Hepatocyte (in vitro differentiated cells): ENCODE measurements at regions not wholly inside any gene's neighbourhood (a gene's known extent, or its start where the extent isn't known, plus 50 kb on each side); places are given as distances from the start of the nearest gene placed in this dataset.

Experiments used
- EZH2 ChIP-seq: fragments of 200-600 bp; sonication (generic); IDR thresholded peaks from 2 replicates; pipeline ENCODE4 v1.6.1; 2016; ENCODE audit warnings: antibody characterized with exemption, mild to moderate bottlenecking, borderline replicate concordance
- EZH2phosphoT487 ChIP-seq: fragments of 200-600 bp; sonication (generic); IDR thresholded peaks from one replicate; pipeline ENCODE4 v1.6.1; 2018; ENCODE audit warnings: antibody characterized with exemption, mild to moderate bottlenecking, low read depth, moderate library complexity; ENCODE audit not compliant: unreplicated experiment, severe bottlenecking
- TF ChIP-seq, protein P1 (sequence below): fragments of 200-600 bp; sonication (generic); IDR thresholded peaks from 2 replicates; pipeline ENCODE4 v1.5.1; 2016; ENCODE audit warnings: antibody characterized with exemption, mild to moderate bottlenecking; ENCODE audit not compliant: poor library complexity

DNA sequence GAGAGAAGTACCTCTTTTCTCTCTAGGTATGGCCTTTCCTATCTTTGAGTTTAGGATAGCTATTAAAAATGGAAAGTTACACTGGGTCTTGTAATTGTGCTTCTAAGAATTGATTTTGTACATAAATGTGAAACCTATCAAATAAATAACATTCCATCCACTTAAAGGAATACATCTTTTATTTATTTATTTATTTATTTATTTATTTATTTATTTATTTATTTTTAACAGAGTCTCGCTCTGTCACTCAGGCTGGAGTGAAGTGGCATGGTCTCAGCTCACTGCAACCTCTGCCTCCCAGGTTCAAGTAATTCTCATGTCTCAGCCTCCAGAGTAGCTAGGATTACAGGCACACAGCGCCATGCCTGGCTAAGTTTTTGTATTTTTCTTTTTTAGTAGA lies 1114.0 kb upstream of the EEF2KMT start:
- no peak for TF ChIP-seq EZH2
- TF ChIP-seq, protein P1, sequence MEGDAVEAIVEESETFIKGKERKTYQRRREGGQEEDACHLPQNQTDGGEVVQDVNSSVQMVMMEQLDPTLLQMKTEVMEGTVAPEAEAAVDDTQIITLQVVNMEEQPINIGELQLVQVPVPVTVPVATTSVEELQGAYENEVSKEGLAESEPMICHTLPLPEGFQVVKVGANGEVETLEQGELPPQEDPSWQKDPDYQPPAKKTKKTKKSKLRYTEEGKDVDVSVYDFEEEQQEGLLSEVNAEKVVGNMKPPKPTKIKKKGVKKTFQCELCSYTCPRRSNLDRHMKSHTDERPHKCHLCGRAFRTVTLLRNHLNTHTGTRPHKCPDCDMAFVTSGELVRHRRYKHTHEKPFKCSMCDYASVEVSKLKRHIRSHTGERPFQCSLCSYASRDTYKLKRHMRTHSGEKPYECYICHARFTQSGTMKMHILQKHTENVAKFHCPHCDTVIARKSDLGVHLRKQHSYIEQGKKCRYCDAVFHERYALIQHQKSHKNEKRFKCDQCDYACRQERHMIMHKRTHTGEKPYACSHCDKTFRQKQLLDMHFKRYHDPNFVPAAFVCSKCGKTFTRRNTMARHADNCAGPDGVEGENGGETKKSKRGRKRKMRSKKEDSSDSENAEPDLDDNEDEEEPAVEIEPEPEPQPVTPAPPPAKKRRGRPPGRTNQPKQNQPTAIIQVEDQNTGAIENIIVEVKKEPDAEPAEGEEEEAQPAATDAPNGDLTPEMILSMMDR: no peak
- TF ChIP-seq EZH2phosphoT487: no peak
